DMS53 (cell line): ENCODE measurements at regions not wholly inside any gene's neighbourhood (a gene's known extent, or its start where the extent isn't known, plus 50 kb on each side); places are given as distances from the start of the nearest gene placed in this dataset.

ENCODE experiments used
- DNase-seq: peaks from one replicate; lab custom pipeline; 2025; lab: John Stamatoyannopoulos, UW

- DNase-seq, result no peak
These were observed 132.8 kb upstream of the CRY1 start for GRCh38 chr12:107226126-107226525.

GRCh38 chr12:107228076-107228475, 134.7 kb upstream of the CRY1 start:
- DNase-seq, result no peak

- no peak for DNase-seq
These were observed 136.5 kb upstream of the CRY1 start for GRCh38 chr12:107229827-107230226.

GRCh38 chr12:107231303-107231702, 138.0 kb upstream of the CRY1 start:
- no peak for DNase-seq

- no peak for DNase-seq
These were observed 140.2 kb upstream of the CRY1 start for GRCh38 chr12:107233551-107233950.

GRCh38 chr12:107235600-107235999, 142.3 kb upstream of the CRY1 start:
- DNase-seq, result no peak

- no peak for DNase-seq
These were observed 143.6 kb upstream of the CRY1 start for GRCh38 chr12:107236824-107237511.

- DNase-seq, result no peak
These were observed 144.9 kb upstream of the CRY1 start for GRCh38 chr12:107238296-107238695.

- DNase-seq, result no peak
These were observed 148.1 kb upstream of the CRY1 start for GRCh38 chr12:107241411-107241810.

- DNase-seq, result no peak
These were observed 148.8 kb upstream of the CRY1 start for GRCh38 chr12:107242189-107242588.

GRCh38 chr12:107243341-107243740, 150.0 kb upstream of the CRY1 start:
- DNase-seq, result no peak

- DNase-seq, result no peak
These were observed 151.2 kb upstream of the CRY1 start for GRCh38 chr12:107244584-107244983.

GRCh38 chr12:107247650-107248049, 154.3 kb upstream of the CRY1 start:
- DNase-seq, result no peak

- DNase-seq, result no peak
These were observed 154.8 kb upstream of the CRY1 start for GRCh38 chr12:107248187-107248586.

GRCh38 chr12:107251288-107251687, 157.9 kb upstream of the CRY1 start:
- no peak for DNase-seq

- DNase-seq, result no peak
These were observed 160.0 kb upstream of the CRY1 start for GRCh38 chr12:107253361-107253760.

- no peak for DNase-seq
These were observed 161.0 kb upstream of the CRY1 start for GRCh38 chr12:107254258-107254856.

GRCh38 chr12:107258780-107259179, 165.4 kb upstream of the CRY1 start:
- no peak for DNase-seq

- DNase-seq, result no peak
These were observed 170.6 kb upstream of the CRY1 start for GRCh38 chr12:107263980-107264379.

- no peak for DNase-seq
These were observed 171.3 kb upstream of the CRY1 start for GRCh38 chr12:107264667-107265066.

- no peak for DNase-seq
These were observed 174.3 kb upstream of the CRY1 start for GRCh38 chr12:107267604-107268003.

GRCh38 chr12:107271523-107271922, 178.2 kb upstream of the CRY1 start:
- DNase-seq, result no peak

- no peak for DNase-seq
These were observed 182.2 kb upstream of the CRY1 start for GRCh38 chr12:107275530-107275929.

- DNase-seq, result no peak
These were observed 184.5 kb upstream of the CRY1 start for GRCh38 chr12:107277855-107278254.
